BLaER1 treated with 17β-estradiol and CSF1 and Interleukin-3, amounts not matched to agents 10 nM and 100 nM (cell line): ENCODE measurements at regions not wholly inside any gene's neighbourhood (a gene's known extent, or its start where the extent isn't known, plus 50 kb on each side); places are given as distances from the start of the nearest gene placed in this dataset.

Experiments used
- H3K27ac ChIP-seq, 11 experiments: shearing (Covaris generic); formaldehyde crosslinking; 2 replicates each; pipeline ENCODE4 v1.8.1; 2022
- H3K27me3 ChIP-seq, 11 experiments: shearing (Covaris generic); formaldehyde crosslinking; 2 replicates each; pipeline ENCODE4 v1.8.1; 2022
- H3K36me3 ChIP-seq, 11 experiments: shearing (Covaris generic); formaldehyde crosslinking; 2 replicates each; pipeline ENCODE4 v1.8.1; 2022
- H3K4me1 ChIP-seq, 10 experiments: shearing (Covaris generic); formaldehyde crosslinking; 2 replicates each; pipeline ENCODE4 v1.8.1; 2022
- H3K4me2 ChIP-seq, 11 experiments: shearing (Covaris generic); formaldehyde crosslinking; 2 replicates each; pipeline ENCODE4 v1.8.1; 2022
- H3K4me3 ChIP-seq, 10 experiments: shearing (Covaris generic); formaldehyde crosslinking; 2 replicates each; pipeline ENCODE4 v1.8.1; 2022
- H3K9ac ChIP-seq, 11 experiments: shearing (Covaris generic); formaldehyde crosslinking; 2 replicates each; pipeline ENCODE4 v1.8.1; 2022
- H3K9me3 ChIP-seq, 11 experiments: shearing (Covaris generic); formaldehyde crosslinking; replicated peaks in 1 of 11; 2 replicates each; pipeline ENCODE4 v1.8.1; 2022
- H4K20me1 ChIP-seq, 11 experiments: shearing (Covaris generic); formaldehyde crosslinking; 2 replicates each; pipeline ENCODE4 v1.8.1; 2022
- Cebpa-rat ChIP-seq, 11 experiments: shearing (Covaris generic); IDR thresholded peaks; 2 replicates each; pipeline ENCODE4 v1.8.1; 2022

DNA sequence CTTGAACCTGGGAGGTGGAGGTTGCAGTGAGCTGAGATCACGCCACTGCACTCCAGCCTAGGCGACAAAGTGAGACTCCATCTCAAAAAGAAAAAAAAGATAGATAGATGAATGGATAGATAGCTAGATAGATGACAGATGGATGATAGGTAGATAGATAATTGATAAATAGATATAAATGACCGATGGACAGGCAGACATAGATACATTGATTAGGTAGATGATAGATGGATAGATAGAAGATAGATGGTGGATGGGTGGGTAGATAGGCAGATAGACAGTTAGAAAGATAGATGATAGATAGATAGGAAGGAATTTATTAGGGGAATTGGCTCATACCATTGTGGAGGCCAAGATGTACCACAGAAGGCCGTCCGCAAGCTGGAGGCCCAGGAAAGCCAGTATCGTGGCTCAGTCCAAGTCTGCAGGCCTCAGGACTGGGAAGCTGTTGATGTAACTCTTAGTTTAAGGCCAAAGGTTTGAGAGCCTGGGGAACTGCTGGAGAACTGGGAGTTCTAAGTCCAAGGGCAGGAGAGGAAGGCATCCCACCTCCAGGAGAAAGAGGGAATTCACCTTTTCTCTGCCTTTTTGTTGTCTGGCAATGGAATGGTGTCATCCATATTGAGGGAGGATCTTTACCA lies 156.1 kb downstream of the SEC14L1 start:
- H3K4me2 ChIP-seq = peak overlapping the region in 2 of 11 experiments; percentile 60 to 84; a peak in 1 of 22 replicates
- H3K27ac ChIP-seq = no peak overlapping the region
- no peaks in the 10 kb centered on the region for H3K27me3 ChIP-seq
- H4K20me1 ChIP-seq = no peaks in the 10 kb centered on the region; a peak in 1 of 22 replicates
- no peaks in the 10 kb centered on the region for H3K36me3 ChIP-seq
- TF ChIP-seq Cebpa-rat (IDR thresholded peaks at IDR 0.05) = no peak
- H3K4me1 ChIP-seq = peaks cover 11 to 21% (median 15%) of the 10 kb centered on the region in 10 experiments
- H3K9me3 ChIP-seq = no peaks in the 10 kb centered on the region; a peak in 1 of 22 replicates
- no peak overlapping the region for H3K4me3 ChIP-seq
- no peak overlapping the region for H3K9ac ChIP-seq

DNA sequence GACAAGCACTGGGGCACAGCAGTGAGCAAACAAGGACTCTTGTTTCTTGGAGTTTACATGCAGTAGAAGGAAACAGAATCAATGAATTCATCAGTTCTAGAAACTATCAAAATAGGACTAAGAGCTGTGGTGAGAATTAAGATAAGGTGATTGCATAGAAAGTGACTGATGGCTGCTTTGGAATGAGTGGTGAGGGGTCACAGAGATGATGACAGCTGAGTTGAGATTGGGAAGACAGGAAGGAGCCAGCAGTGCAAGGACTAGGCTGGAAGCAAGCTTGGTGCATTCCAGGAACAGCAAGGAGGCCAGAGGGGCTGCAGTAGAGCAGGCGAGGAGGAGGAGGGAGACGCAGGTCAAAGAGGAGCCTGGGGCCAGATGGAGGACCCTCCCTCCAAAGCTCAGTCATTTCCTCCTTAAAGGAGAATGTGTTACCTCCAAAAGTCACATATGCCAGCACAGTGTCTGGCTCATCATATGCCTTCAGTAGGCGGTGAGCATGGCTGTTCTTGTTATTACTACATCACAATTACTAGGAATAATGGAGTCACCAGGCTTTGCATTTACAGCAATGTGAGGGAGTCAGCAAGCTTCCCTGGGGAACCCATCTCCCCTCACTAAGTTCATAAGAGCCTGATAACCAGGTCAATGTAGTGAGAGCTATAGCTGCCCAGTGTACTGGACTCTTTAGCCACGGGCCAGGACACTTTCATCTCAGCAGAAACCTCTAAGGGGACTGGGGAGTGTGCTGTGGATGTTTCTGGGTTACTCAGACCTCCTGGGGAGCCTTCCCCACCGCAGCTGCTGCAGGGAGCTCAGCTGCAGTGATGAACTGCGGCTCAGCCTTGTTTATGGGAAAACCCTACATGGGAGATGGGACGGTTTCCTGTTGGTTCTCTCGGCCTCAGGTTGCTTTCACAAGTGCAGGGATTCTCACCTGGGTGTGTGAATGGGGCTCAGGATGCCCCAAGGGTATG lies 157.2 kb downstream of the SEC14L1 start:
- no peaks in the 10 kb centered on the region for H3K27me3 ChIP-seq
- TF ChIP-seq Cebpa-rat (IDR thresholded peaks at IDR 0.05) = no peak
- no peak overlapping the region for H3K27ac ChIP-seq
- H3K9me3 ChIP-seq = no peaks in the 10 kb centered on the region
- no peak overlapping the region for H3K4me2 ChIP-seq
- H3K36me3 ChIP-seq = no peaks in the 10 kb centered on the region
- H4K20me1 ChIP-seq = no peaks in the 10 kb centered on the region; a peak in 1 of 22 replicates
- no peak overlapping the region for H3K4me3 ChIP-seq
- peaks cover 11 to 21% (median 15%) of the 10 kb centered on the region in 10 experiments for H3K4me1 ChIP-seq
- H3K9ac ChIP-seq = no peak overlapping the region

DNA sequence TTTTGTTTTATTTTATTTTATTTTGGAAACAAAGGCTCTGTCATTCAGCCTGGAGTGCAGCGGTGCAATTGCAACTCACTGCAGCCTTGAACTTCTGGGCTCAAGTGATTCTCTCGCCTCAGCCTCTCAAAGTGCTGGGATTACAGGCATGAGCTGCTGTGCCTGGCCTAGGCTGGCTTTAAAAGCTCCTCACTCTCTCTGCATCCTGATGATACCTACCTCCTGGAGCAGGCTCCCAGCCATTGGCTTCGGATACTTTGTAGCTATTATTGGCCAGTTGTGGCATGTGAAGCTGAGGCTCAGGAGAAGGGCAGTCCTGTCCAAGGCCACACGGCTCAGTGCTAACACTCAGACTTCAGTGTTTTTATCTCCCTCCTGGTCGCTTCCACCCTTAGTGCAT lies 158.0 kb downstream of the SEC14L1 start:
- H3K36me3 ChIP-seq = no peaks in the 10 kb centered on the region
- H3K9me3 ChIP-seq = no peaks in the 10 kb centered on the region
- no peak overlapping the region for H3K4me3 ChIP-seq
- no peak overlapping the region for H3K27ac ChIP-seq
- H3K4me1 ChIP-seq = peaks cover 11 to 26% (median 15%) of the 10 kb centered on the region in 10 experiments
- no peak overlapping the region for H3K4me2 ChIP-seq
- H4K20me1 ChIP-seq = no peaks in the 10 kb centered on the region; a peak in 1 of 22 replicates
- no peak overlapping the region for H3K9ac ChIP-seq
- no peak for TF ChIP-seq Cebpa-rat (IDR thresholded peaks at IDR 0.05)
- H3K27me3 ChIP-seq = no peaks in the 10 kb centered on the region

DNA sequence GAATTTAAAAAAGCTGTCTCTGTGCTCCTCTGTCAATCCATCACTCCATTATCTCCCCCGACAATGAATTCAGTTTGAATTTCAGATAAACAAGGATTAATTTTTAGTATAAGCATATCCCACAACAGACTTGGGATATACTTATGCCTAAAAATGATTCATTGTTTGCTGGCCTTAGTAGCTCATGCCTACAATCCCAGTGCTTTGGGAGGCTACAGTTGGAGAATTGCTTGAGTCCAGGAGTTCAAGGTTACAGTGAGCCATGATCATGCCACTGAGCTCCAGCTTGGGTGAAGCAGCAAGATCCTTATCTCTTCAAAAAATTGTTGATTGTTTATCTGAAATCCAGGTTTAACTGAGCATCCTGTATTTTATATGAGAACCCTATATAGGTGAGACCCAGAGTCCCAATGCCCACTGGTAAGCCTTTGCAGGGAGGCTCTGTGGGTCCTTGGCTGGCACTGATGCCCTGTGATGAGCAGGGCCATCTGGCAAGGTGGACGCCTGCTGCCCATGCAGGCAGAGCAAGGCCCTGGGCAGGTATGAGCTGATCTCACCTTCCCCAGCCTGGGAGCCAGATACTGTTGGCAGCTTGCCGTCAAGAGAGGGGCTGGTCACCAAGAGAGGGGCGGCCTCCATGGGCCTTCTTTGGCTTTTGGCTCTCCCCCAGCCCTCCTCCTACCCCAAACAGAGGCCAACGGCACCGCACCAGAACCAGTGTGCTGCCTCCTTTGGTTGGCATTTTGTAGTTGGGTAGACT lies 158.7 kb downstream of the SEC14L1 start:
- no peak overlapping the region for H3K9ac ChIP-seq
- H3K4me1 ChIP-seq = peaks cover 13 to 31% (median 16%) of the 10 kb centered on the region in 10 experiments
- H3K27ac ChIP-seq = no peak overlapping the region
- no peaks in the 10 kb centered on the region for H3K36me3 ChIP-seq
- H3K4me2 ChIP-seq = no peak overlapping the region
- no peak overlapping the region for H3K4me3 ChIP-seq
- H4K20me1 ChIP-seq = no peaks in the 10 kb centered on the region; a peak in 1 of 22 replicates
- no peaks in the 10 kb centered on the region for H3K9me3 ChIP-seq
- no peaks in the 10 kb centered on the region for H3K27me3 ChIP-seq
- no peak for TF ChIP-seq Cebpa-rat (IDR thresholded peaks at IDR 0.05)

DNA sequence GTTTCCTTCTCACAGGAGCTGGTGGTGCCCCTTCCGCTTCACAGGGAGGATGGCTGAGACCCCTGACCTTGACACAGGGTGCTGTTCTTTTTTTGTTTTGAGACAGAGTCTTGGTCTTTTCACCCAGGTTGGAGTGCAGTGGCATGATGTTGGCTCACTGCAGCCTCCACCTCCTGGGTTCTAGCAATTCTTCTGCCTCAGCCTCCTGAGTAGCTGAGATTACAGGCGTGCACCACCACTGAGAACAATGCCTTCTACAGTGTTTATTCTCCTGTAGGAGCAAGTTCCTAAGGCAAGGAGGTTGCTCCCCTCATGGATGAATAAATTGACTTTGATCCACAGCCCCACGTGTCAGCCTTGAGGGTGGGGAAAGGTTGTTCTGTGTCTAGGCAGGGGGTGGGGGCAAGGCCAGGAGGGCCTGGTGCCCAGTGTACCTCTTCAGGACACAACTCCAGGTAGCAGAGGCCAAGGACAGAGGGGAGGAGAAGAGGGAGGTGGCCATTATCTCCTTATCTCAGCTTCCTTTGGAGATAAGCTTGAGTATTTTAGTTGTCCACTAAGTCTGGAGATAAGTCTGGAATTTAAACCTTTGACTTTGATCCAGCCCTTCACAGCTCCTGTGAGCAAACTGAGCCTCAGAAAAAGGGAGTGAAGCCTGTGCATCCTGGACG lies 159.4 kb downstream of the SEC14L1 start:
- H3K9ac ChIP-seq = no peak overlapping the region
- H3K4me2 ChIP-seq = no peak overlapping the region
- peaks cover 16 to 32% (median 21%) of the 10 kb centered on the region in 10 experiments for H3K4me1 ChIP-seq
- H3K4me3 ChIP-seq = no peak overlapping the region
- H3K36me3 ChIP-seq = no peaks in the 10 kb centered on the region
- no peaks in the 10 kb centered on the region; a peak in 1 of 22 replicates for H4K20me1 ChIP-seq
- H3K27ac ChIP-seq = no peak overlapping the region
- H3K9me3 ChIP-seq = no peaks in the 10 kb centered on the region
- no peak for TF ChIP-seq Cebpa-rat (IDR thresholded peaks at IDR 0.05)
- no peaks in the 10 kb centered on the region for H3K27me3 ChIP-seq

DNA sequence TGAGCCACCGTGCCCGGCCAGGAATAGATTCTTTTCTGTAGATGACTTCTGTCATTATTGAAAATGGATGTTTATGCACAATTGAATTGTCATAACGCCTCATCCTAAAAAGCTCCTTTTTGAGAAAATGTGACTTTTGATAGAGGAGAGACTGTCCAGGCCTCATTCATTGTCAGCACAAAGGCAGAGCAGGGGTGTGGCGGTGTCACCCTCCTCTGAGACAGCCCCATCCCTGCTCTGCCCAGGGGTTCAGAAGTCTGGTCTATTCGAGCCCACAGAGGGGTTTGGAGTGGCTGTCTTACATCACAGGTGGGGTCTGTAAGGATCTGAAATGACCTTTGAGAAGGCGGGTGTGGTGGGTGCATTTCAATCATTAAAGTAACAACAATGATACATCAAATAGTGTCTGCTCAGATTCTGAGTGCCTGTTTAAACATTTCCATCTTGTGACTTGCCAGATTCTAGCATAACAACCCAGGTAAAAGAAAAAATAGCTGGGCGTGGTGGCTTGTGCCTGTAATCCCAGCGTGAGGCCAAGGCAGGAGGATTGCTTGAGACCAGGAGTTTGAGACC lies 161.0 kb downstream of the SEC14L1 start:
- H3K9me3 ChIP-seq = no peaks in the 10 kb centered on the region
- H3K9ac ChIP-seq = no peak overlapping the region
- no peak overlapping the region for H3K4me2 ChIP-seq
- H3K27ac ChIP-seq = no peak overlapping the region
- no peak for TF ChIP-seq Cebpa-rat (IDR thresholded peaks at IDR 0.05)
- H4K20me1 ChIP-seq = no peaks in the 10 kb centered on the region; a peak in 1 of 22 replicates
- H3K4me1 ChIP-seq = peaks cover 8 to 26% (median 15%) of the 10 kb centered on the region in 10 experiments
- no peaks in the 10 kb centered on the region for H3K27me3 ChIP-seq
- H3K4me3 ChIP-seq = no peak overlapping the region
- no peaks in the 10 kb centered on the region for H3K36me3 ChIP-seq

DNA sequence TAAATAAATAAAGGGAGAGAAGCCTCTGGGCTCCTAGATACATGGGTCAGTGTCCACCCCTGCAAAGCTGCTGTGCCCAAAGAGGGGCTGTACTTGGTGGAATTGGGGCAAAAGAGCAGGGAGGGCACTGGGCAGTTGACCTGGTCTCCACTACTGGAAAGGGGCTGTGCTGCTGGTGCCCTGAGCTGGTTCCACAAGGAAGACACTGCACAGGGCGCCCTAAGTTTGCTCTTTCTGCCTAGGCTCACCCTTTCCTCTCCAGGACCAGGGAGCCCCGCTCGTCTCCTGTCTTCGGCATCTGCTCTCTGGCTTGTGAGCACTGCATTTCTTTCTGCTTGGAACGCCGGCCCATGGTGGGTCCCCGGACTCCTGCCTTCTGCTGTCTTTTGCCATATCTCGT lies 161.9 kb downstream of the SEC14L1 start:
- no peak overlapping the region for H3K27ac ChIP-seq
- no peaks in the 10 kb centered on the region for H3K27me3 ChIP-seq
- peaks cover 8 to 30% (median 15%) of the 10 kb centered on the region in 10 experiments for H3K4me1 ChIP-seq
- no peaks in the 10 kb centered on the region for H3K36me3 ChIP-seq
- TF ChIP-seq Cebpa-rat (IDR thresholded peaks at IDR 0.05) = no peak
- no peaks in the 10 kb centered on the region; a peak in 2 of 22 replicates for H4K20me1 ChIP-seq
- H3K9ac ChIP-seq = no peak overlapping the region
- H3K4me3 ChIP-seq = no peak overlapping the region
- no peaks in the 10 kb centered on the region for H3K9me3 ChIP-seq
- no peak overlapping the region for H3K4me2 ChIP-seq

DNA sequence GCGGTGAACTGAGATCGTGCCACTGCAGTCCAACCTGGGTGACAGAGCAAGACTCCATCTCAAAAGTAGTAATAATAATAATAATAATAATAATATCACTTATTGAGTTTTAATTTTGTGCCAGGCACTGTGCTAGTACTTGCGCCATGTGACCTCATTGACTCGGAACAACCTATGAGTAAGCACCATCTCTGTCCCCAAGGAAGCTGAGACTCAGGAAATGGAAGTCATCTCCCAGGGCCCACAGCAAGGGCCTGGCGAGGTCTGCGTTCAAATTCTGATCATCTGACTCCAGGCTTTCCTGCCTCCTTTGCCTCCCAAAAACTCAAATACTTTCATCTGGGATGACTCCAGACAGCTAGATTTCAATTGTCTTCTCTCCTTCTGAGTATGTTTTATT lies 162.9 kb downstream of the SEC14L1 start:
- Histone ChIP-seq H3K27me3 (no peaks in the 10 kb centered on the region), H3K4me3 (no peak overlapping the region), H3K4me1 (peaks cover 8 to 39% (median 16%) of the 10 kb centered on the region in 10 experiments), H3K9ac (no peak overlapping the region), H3K36me3 (no peaks in the 10 kb centered on the region), H3K4me2 (peak overlapping the region in 1 of 11 experiments; percentile 19; a peak in 2 of 22 replicates), H3K27ac (no peak overlapping the region), H3K9me3 (no peaks in the 10 kb centered on the region), H4K20me1 (no peaks in the 10 kb centered on the region; a peak in 1 of 22 replicates)
- TF ChIP-seq Cebpa-rat (IDR thresholded peaks at IDR 0.05) = no peak
